IPS-18a (cell line): ENCODE measurements at regions not wholly inside any gene's neighbourhood (a gene's known extent, or its start where the extent isn't known, plus 50 kb on each side); places are given as distances from the start of the nearest gene placed in this dataset.

Experiments used
- H3K27ac ChIP-seq: one replicate; pipeline ENCODE4 v1.5.1; 2013; ENCODE audit warnings: low read length
- H3K27me3 ChIP-seq: one replicate; pipeline ENCODE4 v1.6.1; 2013; ENCODE audit warnings: mild to moderate bottlenecking, low read length; ENCODE audit not compliant: control insufficient read depth, insufficient read depth
- H3K36me3 ChIP-seq: one replicate; pipeline ENCODE4 v1.6.1; 2013; ENCODE audit warnings: low read depth, low read length; ENCODE audit not compliant: control insufficient read depth
- H3K4me1 ChIP-seq: one replicate; pipeline ENCODE4 v1.6.1; 2013; ENCODE audit warnings: low read depth, low read length; ENCODE audit not compliant: control insufficient read depth
- H3K4me3 ChIP-seq: one replicate; pipeline ENCODE4 v1.5.1; 2013; ENCODE audit warnings: low read length
- H3K9ac ChIP-seq: one replicate; pipeline ENCODE4 v1.6.1; 2013; ENCODE audit warnings: mild to moderate bottlenecking, low read length, moderate library complexity
- H3K9me3 ChIP-seq: one replicate; pipeline ENCODE4 v1.6.1; 2013; ENCODE audit warnings: low read depth, low read length; ENCODE audit not compliant: control insufficient read depth

GRCh38 chr2:144947709-144948037, 427.8 kb upstream of the ZEB2 start:
- no peaks in the 10 kb centered on the region for H3K27me3 ChIP-seq
- H3K4me3 ChIP-seq: no peak overlapping the region
- H3K27ac ChIP-seq: no peak overlapping the region
- no peaks in the 10 kb centered on the region for H3K9me3 ChIP-seq
- H3K9ac ChIP-seq: no peak overlapping the region
- H3K4me1 ChIP-seq: peaks cover 3% of the 10 kb centered on the region
- H3K36me3 ChIP-seq: no peaks in the 10 kb centered on the region

- H3K36me3 ChIP-seq: no peaks in the 10 kb centered on the region
- no peaks in the 10 kb centered on the region for H3K9me3 ChIP-seq
- no peaks in the 10 kb centered on the region for H3K27me3 ChIP-seq
- no peak overlapping the region for H3K27ac ChIP-seq
- no peak overlapping the region for H3K9ac ChIP-seq
- peaks cover 3% of the 10 kb centered on the region for H3K4me1 ChIP-seq
- H3K4me3 ChIP-seq: no peak overlapping the region
These were observed 426.3 kb upstream of the ZEB2 start for GRCh38 chr2:144946263-144946662.

- H3K4me1 ChIP-seq: peaks cover 3% of the 10 kb centered on the region
- no peak overlapping the region for H3K27ac ChIP-seq
- no peak overlapping the region for H3K9ac ChIP-seq
- H3K9me3 ChIP-seq: no peaks in the 10 kb centered on the region
- H3K27me3 ChIP-seq: no peaks in the 10 kb centered on the region
- no peaks in the 10 kb centered on the region for H3K36me3 ChIP-seq
- no peak overlapping the region for H3K4me3 ChIP-seq
These were observed 424.8 kb upstream of the ZEB2 start for GRCh38 chr2:144944546-144945220.

- H3K9ac ChIP-seq: no peak overlapping the region
- no peaks in the 10 kb centered on the region for H3K9me3 ChIP-seq
- peaks cover 3% of the 10 kb centered on the region for H3K4me1 ChIP-seq
- no peaks in the 10 kb centered on the region for H3K36me3 ChIP-seq
- H3K27ac ChIP-seq: no peak overlapping the region
- H3K4me3 ChIP-seq: no peak overlapping the region
- H3K27me3 ChIP-seq: no peaks in the 10 kb centered on the region
These were observed 424.1 kb upstream of the ZEB2 start for GRCh38 chr2:144943986-144944385.

GRCh38 chr2:144943293-144943941, 423.5 kb upstream of the ZEB2 start:
- Histone ChIP-seq H3K4me1 (peaks cover 3% of the 10 kb centered on the region), H3K9me3 (no peaks in the 10 kb centered on the region), H3K27ac (no peak overlapping the region), H3K27me3 (no peaks in the 10 kb centered on the region), H3K36me3 (no peaks in the 10 kb centered on the region), H3K9ac (no peak overlapping the region), H3K4me3 (no peak overlapping the region)

GRCh38 chr2:144942516-144943256, 422.8 kb upstream of the ZEB2 start:
- H3K9ac ChIP-seq: no peak overlapping the region
- H3K27me3 ChIP-seq: no peaks in the 10 kb centered on the region
- H3K9me3 ChIP-seq: no peaks in the 10 kb centered on the region
- no peaks in the 10 kb centered on the region for H3K4me1 ChIP-seq
- no peaks in the 10 kb centered on the region for H3K36me3 ChIP-seq
- H3K27ac ChIP-seq: no peak overlapping the region
- no peak overlapping the region for H3K4me3 ChIP-seq

- H3K9me3 ChIP-seq: no peaks in the 10 kb centered on the region
- no peaks in the 10 kb centered on the region for H3K27me3 ChIP-seq
- H3K4me1 ChIP-seq: no peaks in the 10 kb centered on the region
- H3K36me3 ChIP-seq: no peaks in the 10 kb centered on the region
- no peak overlapping the region for H3K9ac ChIP-seq
- H3K4me3 ChIP-seq: no peak overlapping the region
- H3K27ac ChIP-seq: no peak overlapping the region
These were observed 422.0 kb upstream of the ZEB2 start for GRCh38 chr2:144941743-144942488.

GRCh38 chr2:144939590-144939989, 419.7 kb upstream of the ZEB2 start:
- no peak overlapping the region for H3K4me3 ChIP-seq
- no peak overlapping the region for H3K27ac ChIP-seq
- no peaks in the 10 kb centered on the region for H3K36me3 ChIP-seq
- H3K4me1 ChIP-seq: no peaks in the 10 kb centered on the region
- H3K27me3 ChIP-seq: no peaks in the 10 kb centered on the region
- H3K9me3 ChIP-seq: no peaks in the 10 kb centered on the region
- H3K9ac ChIP-seq: no peak overlapping the region

GRCh38 chr2:144937910-144938709, 418.2 kb upstream of the ZEB2 start:
- H3K36me3 ChIP-seq: no peaks in the 10 kb centered on the region
- no peak overlapping the region for H3K9ac ChIP-seq
- no peaks in the 10 kb centered on the region for H3K4me1 ChIP-seq
- H3K4me3 ChIP-seq: no peak overlapping the region
- H3K27ac ChIP-seq: no peak overlapping the region
- no peaks in the 10 kb centered on the region for H3K9me3 ChIP-seq
- H3K27me3 ChIP-seq: no peaks in the 10 kb centered on the region

- H3K27ac ChIP-seq: no peak overlapping the region
- no peaks in the 10 kb centered on the region for H3K36me3 ChIP-seq
- no peak overlapping the region for H3K4me3 ChIP-seq
- H3K9me3 ChIP-seq: no peaks in the 10 kb centered on the region
- no peaks in the 10 kb centered on the region for H3K4me1 ChIP-seq
- no peaks in the 10 kb centered on the region for H3K27me3 ChIP-seq
- no peak overlapping the region for H3K9ac ChIP-seq
These were observed 417.1 kb upstream of the ZEB2 start for GRCh38 chr2:144937066-144937465.

- Histone ChIP-seq H3K36me3 (no peaks in the 10 kb centered on the region), H3K4me1 (no peaks in the 10 kb centered on the region), H3K4me3 (no peak overlapping the region), H3K27me3 (no peaks in the 10 kb centered on the region), H3K27ac (no peak overlapping the region), H3K9ac (no peak overlapping the region), H3K9me3 (no peaks in the 10 kb centered on the region)
These were observed 416.5 kb upstream of the ZEB2 start for GRCh38 chr2:144936442-144936841.
